ENCODE measurements at regions not wholly inside any gene's neighbourhood (a gene's known extent, or its start where the extent isn't known, plus 50 kb on each side); places are given as distances from the start of the nearest gene placed in this dataset.

GRCh38 chr18:54100920-54101470 lies 123.5 kb downstream of the MBD2 start:
- no peak for TF ChIP-seq GATA1 (IDR thresholded peaks at IDR 0.05; ENCODE audit: low read depth, low read length)
- no peak for TF ChIP-seq POLR2A (IDR thresholded peaks at IDR 0.05; ENCODE audit: low read length)
- DNase-seq, result no peak

GRCh38 chr18:54100466-54100865 lies 124.0 kb downstream of the MBD2 start:
- DNase-seq, result no peak
- no peak for TF ChIP-seq POLR2A (IDR thresholded peaks at IDR 0.05; ENCODE audit: low read length)
- no peak for TF ChIP-seq GATA1 (IDR thresholded peaks at IDR 0.05; ENCODE audit: low read depth, low read length)

GRCh38 chr18:54094474-54094873 lies 130.0 kb downstream of the MBD2 start:
- no peak for DNase-seq
- TF ChIP-seq GATA1 (IDR thresholded peaks at IDR 0.05; ENCODE audit: low read depth, low read length) (no peak), POLR2A (IDR thresholded peaks at IDR 0.05; ENCODE audit: low read length) (no peak)

- DNase-seq, result peak in 1 of 2 experiments; percentile 14
- TF ChIP-seq POLR2A (IDR thresholded peaks at IDR 0.05; ENCODE audit: low read length), result no peak
- TF ChIP-seq GATA1 (IDR thresholded peaks at IDR 0.05; ENCODE audit: low read depth, low read length), result no peak
Measured at GRCh38 chr18:54090856-54091255, 133.6 kb downstream of the MBD2 start.

- DNase-seq, result no peak
- TF ChIP-seq POLR2A (IDR thresholded peaks at IDR 0.05; ENCODE audit: low read length) (no peak), GATA1 (IDR thresholded peaks at IDR 0.05; ENCODE audit: low read depth, low read length) (no peak)
Measured at GRCh38 chr18:54089749-54090459, 134.6 kb downstream of the MBD2 start.

- no peak for TF ChIP-seq POLR2A (IDR thresholded peaks at IDR 0.05; ENCODE audit: low read length)
Measured at GRCh38 chr18:54086863-54087262, 137.6 kb downstream of the MBD2 start.

GRCh38 chr18:54086046-54086802 lies 138.2 kb downstream of the MBD2 start:
- TF ChIP-seq POLR2A (IDR thresholded peaks at IDR 0.05; ENCODE audit: low read length) (no peak), GATA1 (IDR thresholded peaks at IDR 0.05; ENCODE audit: low read depth, low read length) (no peak)
- DNase-seq, result no peak

More at GRCh38 chr18:54086863-54087262, 137.6 kb downstream of the MBD2 start:
- no peak for DNase-seq

- no peak for DNase-seq
- no peak for TF ChIP-seq POLR2A (IDR thresholded peaks at IDR 0.05; ENCODE audit: low read length)
Measured at GRCh38 chr18:54080858-54081257, 143.6 kb downstream of the MBD2 start.

- DNase-seq, result no peak
- TF ChIP-seq POLR2A (IDR thresholded peaks at IDR 0.05; ENCODE audit: low read length), result no peak
- TF ChIP-seq GATA1 (IDR thresholded peaks at IDR 0.05; ENCODE audit: low read depth, low read length), result no peak
Measured at GRCh38 chr18:54076166-54076565, 148.3 kb downstream of the MBD2 start.

GRCh38 chr18:54075689-54076088 lies 148.8 kb downstream of the MBD2 start:
- TF ChIP-seq POLR2A (IDR thresholded peaks at IDR 0.05; ENCODE audit: low read length) (no peak), GATA1 (IDR thresholded peaks at IDR 0.05; ENCODE audit: low read depth, low read length) (no peak)

GRCh38 chr18:54069729-54070128 lies 154.7 kb downstream of the MBD2 start:
- DNase-seq, result no peak
- TF ChIP-seq POLR2A (IDR thresholded peaks at IDR 0.05; ENCODE audit: low read length) (no peak), GATA1 (IDR thresholded peaks at IDR 0.05; ENCODE audit: low read depth, low read length) (no peak)

More at GRCh38 chr18:54075689-54076088, 148.8 kb downstream of the MBD2 start:
- no peak for DNase-seq

- no peak for DNase-seq
- TF ChIP-seq GATA1 (IDR thresholded peaks at IDR 0.05; ENCODE audit: low read depth, low read length) (no peak), POLR2A (IDR thresholded peaks at IDR 0.05; ENCODE audit: low read length) (no peak)
Measured at GRCh38 chr18:54060343-54061005, 164.0 kb downstream of the MBD2 start.

GRCh38 chr18:54052732-54053429 lies 171.6 kb downstream of the MBD2 start:
- DNase-seq, result no peak
- TF ChIP-seq GATA1 (IDR thresholded peaks at IDR 0.05; ENCODE audit: low read depth, low read length) (no peak), POLR2A (IDR thresholded peaks at IDR 0.05; ENCODE audit: low read length) (no peak)

- DNase-seq, result no peak
- no peak for TF ChIP-seq POLR2A (IDR thresholded peaks at IDR 0.05; ENCODE audit: low read length)
Measured at GRCh38 chr18:54052259-54052658, 172.2 kb downstream of the MBD2 start.
